ENCODE measurements at regions not wholly inside any gene's neighbourhood (a gene's known extent, or its start where the extent isn't known, plus 50 kb on each side); places are given as distances from the start of the nearest gene placed in this dataset.
A peak's percentile ranks its signal among the peaks of the same experiment; 100 is the strongest.

DNA sequence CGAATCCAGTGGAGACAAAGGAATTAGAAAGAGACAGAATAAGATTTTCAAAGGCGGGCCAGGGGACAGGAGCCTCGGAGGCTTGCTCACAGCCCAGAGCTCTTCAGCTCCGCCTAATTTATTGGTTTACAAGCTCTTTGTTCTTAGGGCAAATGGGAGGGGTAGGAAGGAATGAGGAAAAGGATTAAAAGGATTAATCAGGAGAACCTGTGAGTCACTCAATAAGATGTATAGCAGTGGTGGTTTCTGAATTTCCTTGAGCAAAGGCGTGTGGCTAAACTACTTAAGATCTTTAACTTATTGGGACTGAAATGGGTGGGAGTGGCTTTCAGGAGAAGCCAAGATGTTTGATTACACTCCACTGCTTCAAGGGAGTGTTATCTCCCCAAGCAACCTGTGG is 456.0 kb upstream of the SPANXN1 start:
- peak; percentile 85 for DNase-seq (ENCODE audit: low spot score)

DNA sequence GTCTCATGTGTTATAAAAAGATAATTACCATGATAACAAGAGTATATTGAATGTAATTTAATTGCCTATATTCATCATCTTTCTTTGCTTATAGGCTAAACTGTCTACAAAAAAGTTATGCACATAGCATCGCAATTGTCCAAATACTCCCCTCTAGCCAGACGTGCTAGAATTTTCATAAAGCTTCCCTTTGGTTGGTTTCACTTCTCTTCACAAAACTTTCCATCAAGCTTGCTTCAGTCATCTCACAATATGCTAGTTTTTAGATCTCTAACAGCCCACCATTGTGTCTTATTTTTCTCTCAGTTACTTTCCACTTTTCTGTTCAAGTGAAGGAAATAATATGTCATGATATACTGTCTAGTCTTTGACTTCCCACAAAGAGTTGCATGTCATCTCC is 448.3 kb upstream of the SPANXN1 start:
- DNase-seq (ENCODE audit: low spot score) = no peak

DNA sequence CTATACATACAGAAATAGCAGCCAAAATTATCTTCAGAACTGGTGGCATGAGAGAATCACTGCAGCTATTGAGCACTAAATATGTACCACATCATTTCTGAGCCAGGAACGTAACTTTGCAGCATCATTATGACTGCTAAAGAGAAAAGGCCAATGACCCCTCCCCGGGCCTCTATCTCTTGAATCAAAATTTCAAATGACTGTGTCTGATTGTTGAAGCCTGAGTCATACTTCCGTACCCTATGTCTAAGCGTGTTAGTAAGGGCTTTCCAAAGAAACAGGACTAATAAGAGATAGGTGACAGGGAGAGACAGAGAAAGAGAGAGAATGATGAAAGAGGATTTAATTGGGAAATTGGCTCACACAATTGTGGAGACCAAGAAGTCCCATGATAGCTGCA is 445.5 kb upstream of the SPANXN1 start:
- DNase-seq (ENCODE audit: low spot score) = peak; percentile 14

DNA sequence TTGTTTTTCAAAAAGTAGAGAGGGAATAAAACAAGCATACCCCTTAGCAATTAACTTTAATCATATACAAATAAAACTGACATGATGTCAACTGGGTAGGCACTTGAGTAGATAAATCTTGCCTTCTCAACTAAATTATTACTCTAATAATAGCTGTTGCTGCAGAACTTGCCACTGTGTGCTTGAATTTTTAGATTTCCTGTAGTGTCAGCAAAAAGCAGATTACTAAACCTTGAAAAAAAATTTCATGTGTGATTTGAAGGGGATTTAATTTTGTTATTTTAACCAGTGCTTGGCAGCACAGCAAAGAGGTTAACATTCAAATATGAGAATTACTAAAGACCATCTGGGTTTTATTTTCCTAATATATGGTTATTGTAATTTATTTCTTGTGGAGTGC is 438.3 kb upstream of the SPANXN1 start:
- no peak for DNase-seq (ENCODE audit: low spot score)

DNA sequence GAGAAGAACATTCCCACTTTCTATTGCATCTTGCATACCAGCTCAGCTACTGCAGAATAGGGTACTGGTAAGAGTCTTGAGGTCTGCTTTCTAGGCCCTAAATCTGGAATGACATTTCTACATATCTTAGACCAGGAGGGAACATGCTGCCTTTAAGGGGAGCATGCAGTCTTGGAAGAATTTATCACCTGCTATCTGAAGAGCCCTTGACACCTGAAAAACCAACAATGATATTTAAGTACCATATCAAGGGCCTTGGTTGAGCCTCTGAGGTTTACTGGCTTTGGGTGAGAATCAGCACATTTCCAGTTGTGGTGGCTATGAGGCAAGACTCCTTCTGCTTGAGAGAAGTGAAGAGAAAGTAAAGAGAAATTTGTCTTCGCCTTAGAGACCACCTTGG is 436.8 kb upstream of the SPANXN1 start:
- no peak for DNase-seq (ENCODE audit: low spot score)

DNA sequence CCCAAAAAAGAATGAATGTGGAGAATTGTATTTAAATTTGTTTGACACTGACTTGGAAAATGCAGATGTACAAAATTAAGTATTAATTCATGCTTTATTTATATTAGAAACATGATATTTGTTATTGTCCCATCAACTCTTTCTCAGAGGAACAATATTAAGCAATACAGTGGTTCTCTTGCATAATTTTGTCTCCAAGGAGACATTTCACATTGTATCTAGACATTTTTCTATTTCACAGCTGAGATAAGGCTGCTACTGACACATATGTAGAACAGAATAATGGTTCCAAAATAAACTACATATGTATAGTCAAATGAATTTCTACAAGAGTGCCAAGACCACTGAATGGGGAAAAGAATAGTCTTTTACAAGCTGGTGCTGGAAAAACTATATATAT is 427.9 kb upstream of the SPANXN1 start:
- no peak for DNase-seq (ENCODE audit: low spot score)

DNA sequence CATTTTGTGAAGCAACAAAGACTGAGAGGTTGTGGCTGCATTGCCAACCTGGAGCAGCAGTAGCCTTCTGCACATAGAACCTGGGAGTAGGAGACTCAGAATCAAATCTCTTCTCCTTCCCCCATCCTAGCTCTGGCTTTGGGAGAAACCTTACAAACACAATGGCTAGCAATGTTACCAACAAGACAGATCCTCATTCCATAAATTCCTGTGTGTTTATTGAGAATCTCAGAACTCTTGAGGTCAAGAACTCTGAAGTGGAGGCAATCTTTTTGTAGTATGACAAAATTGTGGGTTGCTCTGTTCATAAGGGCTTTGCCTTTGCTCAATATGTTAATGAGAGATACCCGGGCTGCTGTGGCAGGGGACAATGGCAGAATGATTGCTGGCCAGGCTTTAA is 406.7 kb upstream of the SPANXN1 start:
- DNase-seq (ENCODE audit: low spot score) = no peak

DNA sequence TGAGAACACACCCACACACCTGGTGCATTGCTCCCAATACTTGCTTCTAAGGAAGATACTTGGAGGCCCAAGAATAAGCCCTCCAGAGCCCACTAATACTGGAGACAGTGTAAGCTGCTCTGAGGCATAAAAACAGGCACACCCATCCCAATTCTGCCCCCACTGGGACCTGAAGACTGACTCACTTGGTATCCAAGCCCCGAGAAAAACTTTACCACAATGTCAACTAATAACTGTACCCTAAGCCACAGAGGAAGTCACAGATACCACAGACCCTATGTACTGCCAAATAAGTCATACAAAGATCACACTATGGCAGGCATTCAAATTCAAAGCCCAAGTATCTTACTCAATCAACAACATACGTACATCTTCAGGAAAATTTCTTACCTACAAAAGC is 398.2 kb upstream of the SPANXN1 start:
- no peak for DNase-seq (ENCODE audit: low spot score)

DNA sequence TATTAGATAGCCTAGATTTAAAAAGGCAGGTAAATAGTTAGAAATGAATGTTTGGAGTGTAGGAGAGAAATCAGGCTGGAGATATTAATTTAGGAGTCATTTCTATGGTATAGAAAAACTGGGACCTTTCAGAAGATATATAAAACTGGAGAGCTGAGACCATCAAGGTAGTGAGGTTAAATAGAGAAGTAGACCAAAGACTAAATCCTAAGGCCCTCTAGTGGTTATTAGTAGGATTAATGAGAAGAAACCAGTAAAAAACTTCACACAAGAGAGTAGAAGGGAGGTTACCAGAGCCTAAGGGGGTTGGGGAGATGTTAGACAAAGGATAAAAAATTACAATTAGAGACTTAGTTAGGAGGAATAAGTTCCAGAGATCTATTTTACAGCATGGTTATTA is 351.0 kb upstream of the SPANXN1 start:
- DNase-seq (ENCODE audit: low spot score) = peak; percentile 42

DNA sequence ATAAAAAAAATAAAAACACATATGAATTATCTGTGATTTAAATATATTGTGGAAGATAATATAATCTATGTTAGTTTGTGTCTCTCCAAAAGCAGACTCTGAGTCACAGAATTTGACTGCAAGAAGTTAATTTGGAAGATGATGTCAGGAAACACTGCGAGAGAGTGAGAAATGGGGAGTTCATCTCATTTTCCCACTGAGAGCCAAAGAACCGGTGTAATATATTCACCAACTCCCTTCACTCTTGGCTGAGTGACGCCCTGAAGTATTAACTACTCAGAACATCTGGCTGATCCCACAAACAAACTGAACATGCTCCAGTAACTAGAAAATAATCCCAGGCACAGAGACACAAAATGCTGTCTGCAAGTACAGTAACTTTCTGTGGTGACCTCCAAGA is 345.8 kb upstream of the SPANXN1 start:
- no peak for DNase-seq (ENCODE audit: low spot score)

DNA sequence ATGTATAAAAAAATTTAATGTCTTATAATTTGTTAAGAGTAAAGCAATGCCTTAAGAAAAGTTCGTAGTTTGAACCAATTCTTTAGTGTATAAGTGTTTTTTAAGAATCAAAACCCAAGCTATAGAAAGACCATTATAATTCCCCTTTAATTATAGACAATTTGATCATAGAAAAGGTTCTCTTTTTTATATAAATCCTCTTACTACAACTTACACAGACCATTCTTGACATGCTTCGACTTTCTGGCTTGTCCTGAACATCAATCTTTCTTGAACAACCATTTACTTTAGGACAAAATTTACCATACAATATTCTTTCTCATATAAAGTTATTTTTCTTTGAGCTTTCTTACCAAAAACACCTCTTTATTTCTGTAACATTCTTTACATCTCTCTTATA is 330.5 kb upstream of the SPANXN1 start:
- DNase-seq (ENCODE audit: low spot score) = no peak

DNA sequence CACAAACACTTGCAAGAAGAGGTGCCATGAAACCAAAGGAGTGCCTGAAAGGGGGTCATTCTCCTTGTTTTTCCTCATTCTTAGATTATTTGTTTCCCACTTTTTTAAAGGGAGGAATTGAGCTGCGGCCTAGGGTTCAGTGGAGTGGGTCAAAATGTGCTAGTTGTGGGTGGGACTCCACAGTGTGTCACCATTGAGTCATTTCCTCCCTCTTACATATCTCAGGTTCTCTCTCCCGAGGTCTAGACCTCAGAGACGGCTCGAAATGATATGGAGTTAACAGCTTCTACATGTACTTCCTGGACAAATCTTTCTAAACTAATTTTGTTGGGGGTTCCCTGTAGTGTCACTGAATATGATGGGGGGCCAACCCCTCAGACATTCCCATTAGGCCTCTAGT is 328.4 kb upstream of the SPANXN1 start:
- peak; percentile 3 for DNase-seq (ENCODE audit: low spot score)

DNA sequence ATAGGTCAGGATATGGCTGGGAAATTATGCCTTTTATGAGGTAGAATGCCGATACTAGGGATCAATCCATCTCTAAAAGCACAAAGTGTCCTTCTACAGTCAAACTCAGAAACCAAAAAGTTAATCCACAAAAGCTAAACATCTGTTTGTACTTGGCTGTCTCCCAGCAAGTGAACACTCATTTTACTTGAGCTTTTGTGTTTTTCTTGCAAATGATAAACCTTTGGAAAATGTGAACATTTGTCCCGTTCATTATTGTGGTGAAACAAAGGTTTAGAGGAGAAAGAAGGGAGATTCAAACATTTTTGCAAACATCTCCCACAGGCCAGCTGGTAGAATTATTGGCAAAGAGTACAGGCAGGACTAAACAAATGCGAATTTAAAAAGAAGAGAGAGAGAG is 300.6 kb upstream of the SPANXN1 start:
- no peak for DNase-seq (ENCODE audit: low spot score)
